Loucy (cell line): ENCODE measurements at regions not wholly inside any gene's neighbourhood (a gene's known extent, or its start where the extent isn't known, plus 50 kb on each side); places are given as distances from the start of the nearest gene placed in this dataset.

Experiments used
- H2AFZ ChIP-seq: fragments of 200-600 bp; sonication (generic); 2 replicates; pipeline ENCODE4 v1.6.0; 2016; ENCODE audit warnings: antibody characterized with exemption, mild to moderate bottlenecking, low read length, moderate library complexity
- H3F3A ChIP-seq: fragments of 200-600 bp; 2 replicates; pipeline ENCODE4 v1.6.0; 2016; ENCODE audit warnings: antibody characterized with exemption, low read depth, mild to moderate bottlenecking
- H3K27me3 ChIP-seq: fragments of 200-600 bp; sonication (generic); 2 replicates; pipeline ENCODE4 v1.6.1; 2014; ENCODE audit warnings: low read length, mild to moderate bottlenecking; ENCODE audit not compliant: insufficient read depth, poor library complexity, severe bottlenecking
- H3K36me3 ChIP-seq: fragments of 200-600 bp; sonication (generic); 2 replicates; pipeline ENCODE4 v1.6.1; 2016; ENCODE audit warnings: low read length; ENCODE audit not compliant: insufficient read depth
- H3K4me1 ChIP-seq: fragments of 200-600 bp; sonication (generic); 2 replicates; pipeline ENCODE4 v1.5.1; 2014; ENCODE audit warnings: low read length, mild to moderate bottlenecking; ENCODE audit not compliant: insufficient read depth, poor library complexity, severe bottlenecking
- H3K4me2 ChIP-seq: fragments of 200-600 bp; sonication (generic); 2 replicates; pipeline ENCODE4 v1.6.0; 2014; ENCODE audit warnings: antibody characterized with exemption, low read length, low read depth, mild to moderate bottlenecking; ENCODE audit not compliant: poor library complexity, severe bottlenecking
- H3K4me3 ChIP-seq: fragments of 200-600 bp; sonication (generic); 2 replicates; pipeline ENCODE4 v1.5.1; 2014; ENCODE audit warnings: low read length, mild to moderate bottlenecking, mixed read lengths; ENCODE audit not compliant: poor library complexity, severe bottlenecking
- H3K79me2 ChIP-seq: fragments of 200-600 bp; sonication (generic); 2 replicates; pipeline ENCODE4 v1.6.1; 2014; ENCODE audit warnings: low read length; ENCODE audit not compliant: insufficient read depth
- H3K9ac ChIP-seq: fragments of 200-600 bp; sonication (generic); 2 replicates; pipeline ENCODE4 v1.6.0; 2014; ENCODE audit warnings: mild to moderate bottlenecking, low read depth, low read length, moderate library complexity; ENCODE audit not compliant: poor library complexity, severe bottlenecking
- H3K9me2 ChIP-seq: fragments of 200-600 bp; sonication (generic); replicated peaks from 2 replicates; pipeline ENCODE4 v1.6.1; 2016; ENCODE audit warnings: low read depth, low read length, mixed read lengths
- H3K9me3 ChIP-seq: fragments of 200-600 bp; sonication (generic); 2 replicates; pipeline ENCODE4 v1.6.1; 2014; ENCODE audit warnings: mild to moderate bottlenecking, antibody characterized with exemption, low read length, low read depth; ENCODE audit not compliant: insufficient read depth
- H4K20me1 ChIP-seq: fragments of 200-600 bp; sonication (generic); 2 replicates; pipeline ENCODE4 v1.6.0; 2014; ENCODE audit warnings: antibody characterized with exemption, low read length, mild to moderate bottlenecking; ENCODE audit not compliant: insufficient read depth, poor library complexity, severe bottlenecking
- CTCF ChIP-seq: fragments of 200-600 bp; sonication (generic); conservative IDR thresholded peaks from 2 replicates; pipeline ENCODE4 v1.5.1; 2014; ENCODE audit warnings: mild to moderate bottlenecking, antibody characterized with exemption, low read length
- EZH2phosphoT487 ChIP-seq: fragments of 200-600 bp; IDR thresholded peaks from 2 replicates; pipeline ENCODE4 v1.6.1; 2018; ENCODE audit warnings: antibody characterized with exemption, mild to moderate bottlenecking, moderate library complexity, borderline replicate concordance

- TF ChIP-seq CTCF (no peak), EZH2phosphoT487 (no peak)
- Histone ChIP-seq H3K4me2 (no peak overlapping the region), H3K9me3 (no peaks in the 10 kb centered on the region), H3K9ac (no peak overlapping the region), H2AFZ (no peak overlapping the region), H3K27me3 (no peaks in the 10 kb centered on the region), H3F3A (no peaks in the 10 kb centered on the region), H3K79me2 (no peaks in the 10 kb centered on the region), H4K20me1 (no peaks in the 10 kb centered on the region), H3K4me1 (no peaks in the 10 kb centered on the region), H3K9me2 (no peaks in the 10 kb centered on the region), H3K36me3 (no peaks in the 10 kb centered on the region), H3K4me3 (no peak overlapping the region)
Observed at GRCh38 chr18:56000041-56000440, 412.0 kb upstream of the TCF4 start.

GRCh38 chr18:55999641-56000040 is 411.6 kb upstream of the TCF4 start:
- Histone ChIP-seq H3K79me2 (no peaks in the 10 kb centered on the region), H3K36me3 (no peaks in the 10 kb centered on the region), H3K4me1 (no peaks in the 10 kb centered on the region), H3K27me3 (no peaks in the 10 kb centered on the region), H2AFZ (no peak overlapping the region), H3F3A (no peaks in the 10 kb centered on the region), H3K4me3 (no peak overlapping the region), H3K9ac (no peak overlapping the region), H4K20me1 (no peaks in the 10 kb centered on the region), H3K9me3 (no peaks in the 10 kb centered on the region), H3K9me2 (no peaks in the 10 kb centered on the region), H3K4me2 (no peak overlapping the region)
- no peak for TF ChIP-seq EZH2phosphoT487
- TF ChIP-seq CTCF: no peak

GRCh38 chr18:55998801-55999385 is 410.9 kb upstream of the TCF4 start:
- H4K20me1 ChIP-seq: no peaks in the 10 kb centered on the region
- no peaks in the 10 kb centered on the region for H3K79me2 ChIP-seq
- no peak overlapping the region for H3K9ac ChIP-seq
- no peak overlapping the region for H3K4me2 ChIP-seq
- H3K9me3 ChIP-seq: no peaks in the 10 kb centered on the region
- no peaks in the 10 kb centered on the region for H3K36me3 ChIP-seq
- no peak overlapping the region for H3K4me3 ChIP-seq
- H3K9me2 ChIP-seq: no peaks in the 10 kb centered on the region
- no peaks in the 10 kb centered on the region for H3K4me1 ChIP-seq
- H3F3A ChIP-seq: no peaks in the 10 kb centered on the region
- no peaks in the 10 kb centered on the region for H3K27me3 ChIP-seq
- no peak overlapping the region for H2AFZ ChIP-seq
- TF ChIP-seq EZH2phosphoT487 (no peak), CTCF (no peak)
